GM18858 (cell line): ENCODE measurements at regions not wholly inside any gene's neighbourhood (a gene's known extent, or its start where the extent isn't known, plus 50 kb on each side); places are given as distances from the start of the nearest gene placed in this dataset.

Experiments
- ATAC-seq: cut with Tn5 transposase; IDR thresholded peaks from one replicate; pipeline ENCODE4 v1.9.1; 2021; ENCODE audit not compliant: unreplicated experiment

DNA sequence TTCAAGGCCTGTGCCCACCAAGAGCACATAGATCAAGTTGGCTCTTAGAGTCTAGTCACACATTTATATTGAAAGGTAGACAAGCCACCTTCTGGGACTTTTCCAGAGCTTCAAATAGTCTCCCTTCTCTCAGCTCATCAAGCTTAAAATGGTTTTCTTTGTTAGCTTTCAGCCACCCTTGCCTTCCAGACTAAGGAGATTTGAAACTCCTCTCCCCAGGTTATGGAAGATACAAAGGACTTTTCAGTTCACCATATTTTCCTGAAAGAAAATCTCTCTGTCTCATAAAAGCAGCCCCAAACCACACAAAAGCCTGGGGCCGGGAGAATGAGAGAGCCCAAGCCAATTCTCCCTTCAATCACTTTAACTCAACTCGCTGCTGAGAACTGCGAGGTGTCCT, 134.1 kb downstream of the ZC3H11B start:
- ATAC-seq = no peak

DNA sequence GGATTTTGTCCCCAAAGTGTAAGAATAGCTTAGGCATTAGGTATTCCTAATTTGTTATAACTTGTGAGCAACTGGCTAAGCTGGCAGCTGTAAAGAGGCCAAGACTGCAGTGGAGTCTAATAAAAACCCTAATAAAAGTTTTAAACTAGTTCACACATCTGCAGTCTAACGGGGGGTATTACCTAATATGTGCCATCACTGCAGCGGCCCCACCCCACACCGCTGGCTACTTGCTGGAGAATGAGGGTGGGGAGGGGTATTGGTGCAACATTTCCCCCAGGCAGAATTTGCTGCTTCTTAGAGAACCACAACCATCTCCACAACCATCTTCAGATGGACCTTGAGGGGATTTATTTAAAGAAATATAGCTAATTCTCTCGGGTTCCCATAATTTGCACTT, 135.0 kb downstream of the ZC3H11B start:
- ATAC-seq = no peak

DNA sequence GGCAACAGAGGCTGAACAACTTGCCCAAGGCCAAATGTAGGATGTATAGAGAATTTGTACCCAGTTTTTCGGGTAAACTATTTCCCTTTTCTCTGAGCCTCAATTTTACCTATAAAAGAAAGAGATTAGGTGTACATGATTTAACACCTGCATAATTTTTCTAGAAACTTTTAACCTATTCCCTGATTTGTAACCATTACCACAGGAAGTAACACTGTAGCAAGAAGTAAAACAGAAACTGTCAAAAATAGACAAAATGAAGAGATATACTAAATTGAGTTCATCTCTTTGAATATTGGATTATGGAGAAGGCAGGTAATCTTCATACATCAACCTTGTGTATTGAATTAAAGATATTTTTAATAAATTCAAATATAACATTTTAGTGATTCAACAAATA, 136.2 kb downstream of the ZC3H11B start:
- ATAC-seq = peak; percentile 47

DNA sequence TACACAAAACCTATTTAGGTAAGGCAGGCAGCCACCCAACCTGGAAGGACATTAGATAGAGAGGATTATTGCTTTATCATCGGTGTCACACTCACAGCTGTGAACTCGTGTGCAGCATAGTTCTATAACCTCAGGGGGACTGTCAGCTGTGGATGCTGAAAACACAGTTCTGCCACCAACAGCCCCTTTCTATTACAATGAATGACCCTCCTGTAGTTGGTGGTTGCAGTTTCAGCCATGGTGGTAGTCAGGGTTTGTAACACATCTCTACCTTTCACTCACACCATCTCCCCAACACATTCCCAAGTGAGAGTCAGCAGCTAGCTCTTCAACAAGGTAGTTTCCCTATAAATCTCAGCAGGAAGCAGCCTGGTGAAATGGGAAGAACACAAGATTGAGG, 136.8 kb downstream of the ZC3H11B start:
- peak; percentile 70 for ATAC-seq

DNA sequence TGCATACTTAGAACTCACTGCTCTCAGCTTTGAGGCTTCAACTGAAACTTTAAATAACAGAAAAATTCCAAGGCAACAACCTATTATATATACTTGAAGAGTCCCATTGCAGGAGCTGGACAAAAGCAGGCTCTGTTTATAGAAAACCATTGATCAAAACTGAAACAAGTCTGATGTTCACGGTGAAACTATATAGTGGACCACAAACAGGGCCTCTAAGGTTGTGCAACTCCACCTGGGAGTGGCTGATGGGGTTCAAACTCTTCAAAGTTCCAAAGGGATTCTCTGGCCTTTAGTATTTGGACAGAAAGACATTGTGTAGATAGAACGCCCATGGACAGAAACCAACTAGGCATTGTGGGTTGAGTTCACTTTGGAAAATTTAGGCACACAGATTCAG, 140.3 kb downstream of the ZC3H11B start:
- ATAC-seq = peak; percentile 26

- ATAC-seq = no peak
Measured at GRCh38 chr1:219467524-219467923, 145.4 kb downstream of the ZC3H11B start.

GRCh38 chr1:219466766-219467165, 146.1 kb downstream of the ZC3H11B start:
- ATAC-seq = no peak

DNA sequence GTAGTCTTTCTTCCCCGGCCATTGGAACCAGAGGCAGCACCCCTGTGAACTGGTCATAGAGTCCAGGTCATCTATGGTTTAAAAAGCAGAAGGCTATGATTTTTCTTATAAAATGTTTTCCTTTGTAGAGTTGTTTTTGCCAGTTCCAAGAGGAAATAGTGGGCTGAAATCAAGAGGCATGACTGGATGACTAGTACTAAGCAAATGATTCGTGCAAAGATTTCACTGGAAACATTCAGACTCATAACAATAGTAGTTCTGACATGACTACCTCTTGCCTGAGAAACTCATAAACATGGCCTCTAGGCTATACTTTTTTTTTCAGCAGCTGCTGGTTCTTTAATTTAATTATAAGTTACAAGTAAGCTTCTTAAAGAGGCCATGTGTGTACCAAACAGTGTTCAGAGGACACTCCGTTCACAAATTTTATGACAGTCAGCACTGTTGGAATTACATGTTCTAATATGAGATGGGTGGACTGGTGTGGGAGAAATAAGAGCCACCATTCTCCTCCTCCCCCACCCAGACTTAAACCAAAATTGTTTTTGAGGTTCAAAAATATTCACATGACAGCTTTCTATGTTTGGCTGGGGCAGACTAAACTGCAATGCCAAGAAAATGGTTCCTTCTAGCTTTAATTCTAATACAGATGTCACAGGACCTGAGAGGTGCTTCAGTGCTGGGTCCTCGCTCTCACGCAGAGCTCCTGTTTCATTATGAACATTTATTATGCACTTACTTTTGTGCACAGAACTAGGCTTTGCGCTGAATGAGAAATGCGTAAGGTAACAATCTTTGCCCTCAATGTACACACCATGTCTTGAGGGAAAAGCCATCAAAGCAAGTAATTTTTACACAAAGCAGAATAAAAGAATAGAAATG, 147.5 kb downstream of the ZC3H11B start:
- peak; percentile 60 for ATAC-seq

- no peak for ATAC-seq
Measured at GRCh38 chr1:219463636-219464035, 149.3 kb downstream of the ZC3H11B start.

DNA sequence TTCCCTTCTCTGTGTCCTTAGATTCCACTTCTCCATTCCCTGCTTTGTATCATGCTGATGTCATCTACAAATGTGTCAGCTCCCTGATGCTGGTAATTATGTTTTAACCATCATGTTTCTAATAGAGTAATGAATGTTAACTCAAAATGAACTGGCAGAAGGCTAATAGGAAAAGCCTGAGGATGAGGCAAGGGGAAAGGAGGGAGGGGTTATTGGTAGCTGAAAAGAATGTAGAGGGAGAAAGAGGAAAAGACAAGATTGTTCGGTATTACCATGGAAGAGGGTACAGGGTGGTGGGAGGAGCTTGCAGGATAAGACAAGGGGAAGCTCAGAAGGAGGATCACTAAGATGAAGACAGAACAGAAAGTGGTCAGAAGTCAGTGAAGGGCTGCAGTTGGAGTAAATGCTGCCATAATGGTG, 150.9 kb downstream of the ZC3H11B start:
- no peak for ATAC-seq

DNA sequence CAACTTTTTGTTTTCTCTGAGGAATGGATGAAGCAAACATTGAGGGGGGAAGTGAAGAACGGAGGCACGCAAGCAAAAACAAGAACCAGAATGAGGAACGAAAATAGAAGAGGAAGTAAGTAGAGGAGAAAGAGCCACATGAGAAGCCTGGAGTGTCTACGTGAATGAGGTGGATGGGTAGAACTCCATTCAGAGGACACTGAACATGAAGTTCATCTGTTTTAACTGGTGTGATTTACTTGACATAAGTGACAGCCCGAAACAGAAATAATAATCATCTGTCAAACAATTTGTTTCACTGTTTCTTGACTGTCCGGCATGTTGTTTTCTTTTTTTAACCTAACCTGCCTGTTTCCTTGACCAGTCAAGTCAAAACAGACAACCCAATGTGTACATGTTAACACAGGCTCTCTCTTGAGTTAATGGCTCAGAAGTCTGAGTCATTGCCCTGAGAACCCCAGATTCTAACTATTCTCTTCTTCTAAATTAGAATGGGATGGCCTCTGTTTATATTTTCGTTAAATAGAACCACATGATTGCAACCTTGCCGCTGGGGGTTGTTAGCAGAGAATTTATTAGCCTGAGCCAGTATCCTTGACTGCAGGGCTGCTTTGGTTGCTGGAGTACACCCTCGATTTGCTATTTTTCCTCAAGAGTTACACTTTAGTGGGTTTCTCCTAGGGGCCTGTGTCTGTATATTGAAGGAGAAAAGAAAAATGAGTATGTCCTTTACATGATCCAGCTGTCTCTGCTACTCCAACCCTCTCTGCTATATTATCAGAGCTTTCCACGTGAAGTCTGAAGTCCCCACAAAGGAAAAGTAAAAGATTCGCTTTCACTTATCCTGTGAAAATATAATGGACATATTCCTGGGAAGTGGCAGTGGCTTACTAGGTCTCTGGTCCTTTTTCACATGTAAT, 151.7 kb downstream of the ZC3H11B start:
- peak; percentile 72 for ATAC-seq

DNA sequence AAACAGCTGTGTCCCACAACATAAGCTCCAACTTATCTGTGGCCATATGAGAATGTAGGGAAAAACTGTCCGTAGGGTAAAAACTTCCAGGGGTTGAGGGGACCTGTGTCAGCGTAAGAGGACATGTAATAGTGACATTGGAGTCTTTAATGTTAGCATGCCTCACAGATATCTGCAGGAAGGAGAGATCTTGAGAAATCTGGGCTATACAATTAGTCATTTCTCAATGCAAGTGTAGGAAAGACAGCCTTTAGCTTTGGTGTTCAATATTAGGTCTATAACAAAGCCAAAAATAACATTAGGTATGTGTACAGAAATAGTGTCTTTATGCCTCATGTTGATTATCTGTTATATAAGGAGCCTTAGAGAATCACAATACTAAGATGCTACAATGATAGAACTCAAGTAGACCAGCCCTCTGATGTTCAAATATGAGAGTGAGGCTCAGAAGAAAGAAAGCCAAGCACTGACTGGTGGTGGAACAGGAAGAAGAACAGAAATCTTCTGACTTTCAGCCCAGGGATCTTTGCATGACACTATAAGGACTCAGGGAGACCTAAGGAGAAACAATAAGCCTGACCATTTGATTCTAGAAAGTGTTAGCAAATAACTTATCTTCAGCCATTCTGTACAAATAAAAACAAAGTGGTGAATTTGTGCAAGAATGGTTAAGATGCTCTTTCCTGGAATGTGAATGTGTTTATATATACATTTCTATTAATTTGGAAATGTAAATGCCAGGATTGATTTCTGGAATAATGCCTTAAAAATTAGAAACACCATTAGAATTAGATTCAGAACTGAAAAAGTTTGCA, 152.6 kb downstream of the ZC3H11B start:
- no peak for ATAC-seq

GRCh38 chr1:219459351-219460080, 153.4 kb downstream of the ZC3H11B start:
- no peak for ATAC-seq

- ATAC-seq = no peak
Measured at GRCh38 chr1:219446288-219446687, 166.6 kb downstream of the ZC3H11B start.

GRCh38 chr1:219445864-219446263, 167.0 kb downstream of the ZC3H11B start:
- ATAC-seq = no peak

DNA sequence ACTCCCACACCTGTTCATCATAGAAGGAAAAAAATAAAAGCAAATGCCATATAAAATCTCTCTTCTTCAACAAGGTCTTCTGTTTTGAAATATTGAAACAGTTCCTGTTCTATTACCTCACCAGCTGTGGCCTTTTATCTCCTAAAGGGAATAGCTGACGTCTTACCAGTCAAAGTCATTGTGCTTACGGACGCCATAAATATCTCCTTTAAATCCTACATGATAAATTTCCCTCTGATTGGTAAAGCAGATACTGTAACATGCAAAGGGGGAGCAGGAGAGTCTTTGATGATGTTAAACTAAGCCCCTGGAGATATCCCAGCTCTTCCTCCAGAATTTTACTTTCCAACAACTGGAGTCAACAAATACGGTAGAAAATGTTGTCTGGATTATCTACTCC, 168.4 kb downstream of the ZC3H11B start:
- no peak for ATAC-seq

- no peak for ATAC-seq
Measured at GRCh38 chr1:219443763-219444162, 169.1 kb downstream of the ZC3H11B start.

DNA sequence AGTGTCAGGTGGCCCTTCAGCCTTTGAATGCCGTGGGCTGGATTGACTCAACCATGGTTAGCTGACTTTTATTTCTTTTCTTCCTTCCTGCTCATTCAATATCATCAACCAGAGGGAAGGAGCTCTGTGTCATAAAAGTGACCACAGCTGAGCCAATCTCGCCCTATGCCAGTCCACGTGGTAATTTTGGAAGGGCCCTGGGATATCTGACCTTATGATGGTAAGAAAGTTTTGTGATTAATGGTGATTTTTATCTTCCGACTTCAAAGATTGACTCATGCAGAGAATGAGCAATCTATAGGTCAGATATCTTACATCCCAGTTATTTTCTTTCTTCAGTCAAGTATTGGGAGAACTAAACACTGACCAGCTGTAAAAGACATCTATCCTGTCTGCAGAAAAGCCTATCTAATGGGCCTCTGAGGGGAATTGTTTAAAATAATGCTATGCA, 170.3 kb downstream of the ZC3H11B start:
- ATAC-seq = no peak

DNA sequence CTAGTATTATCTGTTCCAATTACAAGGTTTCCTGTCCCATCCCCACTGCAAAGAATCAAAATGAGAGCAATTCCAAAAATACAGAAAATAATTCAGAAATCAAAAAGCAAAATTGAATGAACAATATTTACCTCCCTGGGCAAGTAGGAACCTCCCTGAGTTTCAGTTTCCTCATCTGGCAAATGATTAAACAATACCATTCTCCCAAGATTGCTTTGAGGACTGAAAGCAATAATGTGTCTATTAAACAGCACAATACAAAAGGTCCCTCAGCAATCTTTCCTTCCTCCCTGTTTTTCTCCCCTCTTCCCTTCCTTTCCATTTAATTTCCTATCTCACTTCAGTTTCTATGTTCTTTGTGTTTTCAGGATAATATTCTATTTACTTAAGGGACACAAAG, 171.0 kb downstream of the ZC3H11B start:
- ATAC-seq = no peak

GRCh38 chr1:219439376-219439775, 173.5 kb downstream of the ZC3H11B start:
- ATAC-seq = no peak
